B cell (primary cell): ENCODE measurements at regions not wholly inside any gene's neighbourhood (a gene's known extent, or its start where the extent isn't known, plus 50 kb on each side); places are given as distances from the start of the nearest gene placed in this dataset.

ENCODE experiments used
- ATAC-seq: fragments of 200-7000 bp; cut with Tn5 transposase; one replicate; pipeline ENCODE4 v1.10.0; 2021; ENCODE audit warnings: low read depth, mild to moderate bottlenecking, moderate number of reproducible peaks, moderate library complexity
- CTCF ChIA-PET: fragments of 350-600 bp; sonication (Branson Sonifier 250); formaldehyde crosslinking; loops from one replicate; lab custom pipeline; 2021; ENCODE audit warnings: antibody characterized with exemption, inconsistent platforms; lab: Charles Lee
- POLR2A ChIA-PET: fragments of 350-600 bp; sonication (Branson Sonifier 250); formaldehyde crosslinking; loops from one replicate; lab custom pipeline; 2021; ENCODE audit warnings: antibody characterized with exemption; lab: Charles Lee
- DNase-seq: peaks from one replicate; pipeline ENCODE4 v3.0.0; 2013
- H2AFZ ChIP-seq: 2 replicates; pipeline ENCODE4 v1.6.1; 2012; ENCODE audit warnings: mild to moderate bottlenecking, low read depth, low read length; ENCODE audit not compliant: insufficient read depth, poor library complexity, severe bottlenecking
- H3K27ac ChIP-seq, 2 donors: 1 replicate in 1 of 2; 2 replicates in 1 of 2; pipeline ENCODE4 v1.5.1; 2012 to 2013; ENCODE audit warnings: low read length in 2 of 2, mild to moderate bottlenecking in 2 of 2, moderate library complexity in 1 of 2
- H3K27me3 ChIP-seq, 4 experiments: fragments of 200-600 bp in 1 of 4; sonication (generic) in 1 of 4; replicated peaks in 1 of 4; 1 replicate in 2 of 4; 2 replicates in 2 of 4; pipeline versions ENCODE4 v1.6.1 to v1.7.0; 2013 to 2016; ENCODE audit warnings: low read length in 3 of 4, mild to moderate bottlenecking in 2 of 4, mixed read lengths in 1 of 4, moderate library complexity in 1 of 4; ENCODE audit not compliant: insufficient read depth in 4 of 4, control insufficient read depth in 3 of 4; ENCODE audit errors: control extremely low read depth in 1 of 4
- H3K36me3 ChIP-seq, 2 experiments: replicated peaks in 1 of 2; 1 replicate in 1 of 2; 2 replicates in 1 of 2; pipeline versions ENCODE4 v1.6.1 to v1.7.1; 2013; ENCODE audit warnings: low read length in 1 of 2; ENCODE audit not compliant: insufficient read depth in 2 of 2, control insufficient read depth in 1 of 2; ENCODE audit errors: control extremely low read depth in 1 of 2, extremely low read depth in 1 of 2
- H3K4me1 ChIP-seq, 2 donors: fragments of 200-600 bp in 1 of 2; sonication (generic) in 1 of 2; 1 replicate in 1 of 2; 2 replicates in 1 of 2; pipeline versions ENCODE4 v1.5.1 to v1.6.1; 2013 to 2017; ENCODE audit warnings: low read length in 2 of 2; ENCODE audit not compliant: control insufficient read depth in 2 of 2, insufficient read depth in 2 of 2
- H3K4me2 ChIP-seq: replicated peaks from 2 replicates; pipeline ENCODE3; 2012; ENCODE audit warnings: mild to moderate bottlenecking, low read depth, low read length; ENCODE audit not compliant: poor library complexity, severe bottlenecking
- H3K4me3 ChIP-seq, 5 experiments: fragments of 200-600 bp in 1 of 5; sonication (generic) in 1 of 5; 1 replicate in 3 of 5; 2 replicates in 2 of 5; pipeline versions ENCODE4 v1.5.1 to v1.7.0; 2011 to 2016; ENCODE audit warnings: low read length in 4 of 5, mild to moderate bottlenecking in 4 of 5, low read depth in 2 of 5, control low read depth in 1 of 5, moderate library complexity in 1 of 5; ENCODE audit not compliant: insufficient read depth in 1 of 5; ENCODE audit errors: control extremely low read depth in 1 of 5, extremely low read depth in 1 of 5
- H3K79me2 ChIP-seq: fragments of 200-600 bp; sonication (generic); one replicate; pipeline ENCODE4 v1.6.0; 2016; ENCODE audit warnings: low read length; ENCODE audit not compliant: control insufficient read depth, insufficient read depth
- H3K9ac ChIP-seq: fragments of 200-600 bp; sonication (generic); 2 replicates; pipeline ENCODE4 v1.6.1; 2017; ENCODE audit warnings: mild to moderate bottlenecking, low read length, moderate library complexity
- H3K9me3 ChIP-seq, 3 donors: one replicate each; pipeline versions ENCODE4 v1.6.1 to v1.7.1; 2013; ENCODE audit warnings: low read length in 2 of 3; ENCODE audit not compliant: control insufficient read depth in 2 of 3, insufficient read depth in 1 of 3; ENCODE audit errors: control extremely low read depth in 1 of 3
- H4K20me1 ChIP-seq: 2 replicates; pipeline ENCODE4 v1.6.0; 2012; ENCODE audit warnings: mild to moderate bottlenecking, low read length; ENCODE audit not compliant: insufficient read depth, control insufficient read depth, poor library complexity, severe bottlenecking
- H3K27ac Mint-ChIP-seq: one replicate; pipeline ENCODE4 v1.8.0; 2021; ENCODE audit warnings: mixed read lengths
- H3K27me3 Mint-ChIP-seq: one replicate; pipeline ENCODE4 v1.8.0; 2021; ENCODE audit warnings: mixed read lengths
- H3K4me1 Mint-ChIP-seq: one replicate; pipeline ENCODE4 v1.8.0; 2021; ENCODE audit warnings: mixed read lengths
- H3K4me3 Mint-ChIP-seq: one replicate; pipeline ENCODE4 v1.8.0; 2021; ENCODE audit warnings: mixed read lengths
- H3K9me3 Mint-ChIP-seq: one replicate; pipeline ENCODE4 v1.8.0; 2022; ENCODE audit warnings: mixed read lengths; ENCODE audit not compliant: insufficient read depth
- EZH2 ChIP-seq: IDR thresholded peaks from 2 replicates; pipeline ENCODE4 v1.6.1; 2012; ENCODE audit warnings: borderline replicate concordance, low read depth, mild to moderate bottlenecking, moderate library complexity, low read length; ENCODE audit not compliant: insufficient read depth, poor library complexity, severe bottlenecking
- WGBS: methylation state at CpG from one replicate; pipeline ENCODE4 v1.1.5; 2013; ENCODE audit warnings: missing lambda C conversion rate; ENCODE audit not compliant: insufficient coverage; 5-methylcytosine and 5-hydroxymethylcytosine counted together
- intact Hi-C: fragments of 100-400 bp; cut with micrococcal nuclease; formaldehyde crosslinking; loops from one replicate; pipeline ENCODE4 v1.10.0; 2022
- TF ChIP-seq, protein P1 (sequence below): fragments of 200-600 bp; IDR thresholded peaks from one replicate; pipeline ENCODE4 v1.8.0; 2022; ENCODE audit warnings: antibody characterized with exemption, mild to moderate bottlenecking

DNA sequence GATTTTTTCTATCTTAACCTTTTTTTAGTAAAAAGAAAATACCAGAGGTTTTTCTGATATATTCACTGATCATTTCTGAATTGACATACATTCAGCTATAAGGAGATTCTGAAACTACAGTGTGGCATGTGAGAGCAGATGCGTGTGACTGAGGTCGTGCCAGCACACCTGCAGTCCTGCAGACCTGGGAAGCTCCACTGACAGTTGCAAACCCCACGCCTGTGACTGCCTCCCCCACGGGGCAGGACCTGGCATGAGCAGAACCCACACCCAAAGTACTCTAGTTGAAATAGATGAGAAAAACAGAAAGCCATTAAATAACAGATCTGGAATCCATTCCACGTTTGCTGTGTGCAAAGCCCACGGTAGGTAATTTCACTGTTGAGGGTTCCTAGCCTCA is 80.7 kb downstream of the TEX29 start:
- Mint-ChIP-seq H3K27me3 (no peaks in the 10 kb centered on the region), H3K9me3 (no peaks in the 10 kb centered on the region), H3K4me3 (no peak overlapping the region), H3K27ac (no peak overlapping the region), H3K4me1 (no peaks in the 10 kb centered on the region)
- intact Hi-C loops: no loop called here
- ATAC-seq (no peak), DNase-seq (no peak)
- no peak overlapping the region for H3K4me3 ChIP-seq
- ChIA-PET POLR2A (no interaction called here), CTCF (no interaction called here)
- H4K20me1 ChIP-seq: no peaks in the 10 kb centered on the region
- H3K4me2 ChIP-seq: no peak overlapping the region
- H3K4me1 ChIP-seq: no peaks in the 10 kb centered on the region
- H3K9me3 ChIP-seq: no peaks in the 10 kb centered on the region
- 71% methylated on average over 5 of the region's 6 CpGs for WGBS
- H3K79me2 ChIP-seq: no peaks in the 10 kb centered on the region
- H3K9ac ChIP-seq: no peak overlapping the region
- no peak overlapping the region for H2AFZ ChIP-seq
- H3K27me3 ChIP-seq: no peaks in the 10 kb centered on the region
- H3K27ac ChIP-seq: no peak overlapping the region
- TF ChIP-seq, protein P1, sequence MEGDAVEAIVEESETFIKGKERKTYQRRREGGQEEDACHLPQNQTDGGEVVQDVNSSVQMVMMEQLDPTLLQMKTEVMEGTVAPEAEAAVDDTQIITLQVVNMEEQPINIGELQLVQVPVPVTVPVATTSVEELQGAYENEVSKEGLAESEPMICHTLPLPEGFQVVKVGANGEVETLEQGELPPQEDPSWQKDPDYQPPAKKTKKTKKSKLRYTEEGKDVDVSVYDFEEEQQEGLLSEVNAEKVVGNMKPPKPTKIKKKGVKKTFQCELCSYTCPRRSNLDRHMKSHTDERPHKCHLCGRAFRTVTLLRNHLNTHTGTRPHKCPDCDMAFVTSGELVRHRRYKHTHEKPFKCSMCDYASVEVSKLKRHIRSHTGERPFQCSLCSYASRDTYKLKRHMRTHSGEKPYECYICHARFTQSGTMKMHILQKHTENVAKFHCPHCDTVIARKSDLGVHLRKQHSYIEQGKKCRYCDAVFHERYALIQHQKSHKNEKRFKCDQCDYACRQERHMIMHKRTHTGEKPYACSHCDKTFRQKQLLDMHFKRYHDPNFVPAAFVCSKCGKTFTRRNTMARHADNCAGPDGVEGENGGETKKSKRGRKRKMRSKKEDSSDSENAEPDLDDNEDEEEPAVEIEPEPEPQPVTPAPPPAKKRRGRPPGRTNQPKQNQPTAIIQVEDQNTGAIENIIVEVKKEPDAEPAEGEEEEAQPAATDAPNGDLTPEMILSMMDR: no peak
- no peak for TF ChIP-seq EZH2
- H3K36me3 ChIP-seq: no peaks in the 10 kb centered on the region

DNA sequence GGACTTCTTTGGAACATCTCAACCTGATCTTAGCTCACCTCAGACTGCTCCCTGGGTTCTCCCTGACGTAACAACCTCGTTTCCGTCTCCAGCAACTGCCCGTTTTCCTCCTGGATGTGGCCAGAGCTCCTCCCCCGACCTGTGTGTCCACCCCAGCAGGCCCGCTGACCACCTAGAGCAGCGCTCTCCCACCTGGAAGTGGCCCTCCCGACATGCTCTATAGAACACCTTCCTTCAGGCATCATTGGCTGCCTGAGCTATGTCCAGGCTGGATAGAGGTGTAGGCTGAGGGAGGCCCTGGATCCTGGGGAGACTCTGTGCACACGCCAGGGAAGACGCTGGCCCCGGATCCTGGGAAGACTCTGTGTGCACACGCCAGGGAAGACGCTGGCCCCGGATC is 81.3 kb downstream of the TEX29 start:
- Histone ChIP-seq H3K27ac (no peak overlapping the region), H3K9me3 (no peaks in the 10 kb centered on the region), H2AFZ (no peak overlapping the region), H3K4me1 (no peaks in the 10 kb centered on the region), H3K27me3 (no peaks in the 10 kb centered on the region), H4K20me1 (no peaks in the 10 kb centered on the region), H3K4me3 (no peak overlapping the region), H3K79me2 (no peaks in the 10 kb centered on the region), H3K9ac (no peak overlapping the region), H3K4me2 (no peak overlapping the region), H3K36me3 (no peaks in the 10 kb centered on the region)
- 90% methylated on average over 12 of the region's 14 CpGs for WGBS
- H3K27ac Mint-ChIP-seq: no peak overlapping the region
- DNase-seq (no peak), ATAC-seq (no peak)
- intact Hi-C loops: no loop called here
- H3K4me1 Mint-ChIP-seq: no peaks in the 10 kb centered on the region
- no peaks in the 10 kb centered on the region for H3K27me3 Mint-ChIP-seq
- TF ChIP-seq, protein P1: no peak
- TF ChIP-seq EZH2: no peak
- ChIA-PET POLR2A (no interaction called here), CTCF (no interaction called here)
- H3K9me3 Mint-ChIP-seq: no peaks in the 10 kb centered on the region
- no peak overlapping the region for H3K4me3 Mint-ChIP-seq
